ENCODE measurements at regions not wholly inside any gene's neighbourhood (a gene's known extent, or its start where the extent isn't known, plus 50 kb on each side); places are given as distances from the start of the nearest gene placed in this dataset.

DNA sequence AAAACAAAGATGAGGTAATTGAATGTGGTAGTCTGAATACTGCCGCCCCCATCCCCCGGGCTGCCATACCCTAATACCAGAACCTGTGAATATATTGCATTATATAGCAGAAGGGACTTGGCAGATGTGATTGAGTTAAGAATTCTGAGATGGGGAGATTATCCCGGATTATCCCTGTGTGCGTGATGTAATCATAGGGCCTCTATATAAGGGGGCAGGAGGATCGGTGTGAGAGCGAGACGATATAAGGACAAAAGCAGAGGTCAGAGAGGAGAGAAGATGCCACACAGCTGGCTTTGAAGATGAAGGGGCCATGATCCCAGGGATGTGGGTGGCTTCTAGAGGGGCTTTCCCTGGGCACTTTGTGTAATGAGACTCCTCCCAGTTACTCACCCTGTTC is 101.7 kb upstream of the TLE1 start:
- TF ChIP-seq ZNF274 (IDR thresholded peaks at IDR 0.05; ENCODE audit: low read depth, low read length) (no peak), YY1 (IDR thresholded peaks at IDR 0.05; ENCODE audit: insufficient read depth, insufficient read length) (no peak)

Measured in NT2/D1 (cell line).